NOMO-1 (cell line): ENCODE measurements at regions not wholly inside any gene's neighbourhood (a gene's known extent, or its start where the extent isn't known, plus 50 kb on each side); places are given as distances from the start of the nearest gene placed in this dataset.
"Not testable (repeated sequence)": the region's sequence is repeated elsewhere in the genome, so short reads cannot be mapped to it uniquely, and the experiment has no call there.

Experiments used
- DNase-seq, 2 experiments: peaks; one replicate each; lab custom pipeline; 2025; ENCODE audit not compliant: unreplicated experiment in 2 of 2; lab: John Stamatoyannopoulos, UW

GRCh38 chr5:172549696-172550095 lies 91.4 kb upstream of the NEURL1B start:
- DNase-seq, result no peak

DNA sequence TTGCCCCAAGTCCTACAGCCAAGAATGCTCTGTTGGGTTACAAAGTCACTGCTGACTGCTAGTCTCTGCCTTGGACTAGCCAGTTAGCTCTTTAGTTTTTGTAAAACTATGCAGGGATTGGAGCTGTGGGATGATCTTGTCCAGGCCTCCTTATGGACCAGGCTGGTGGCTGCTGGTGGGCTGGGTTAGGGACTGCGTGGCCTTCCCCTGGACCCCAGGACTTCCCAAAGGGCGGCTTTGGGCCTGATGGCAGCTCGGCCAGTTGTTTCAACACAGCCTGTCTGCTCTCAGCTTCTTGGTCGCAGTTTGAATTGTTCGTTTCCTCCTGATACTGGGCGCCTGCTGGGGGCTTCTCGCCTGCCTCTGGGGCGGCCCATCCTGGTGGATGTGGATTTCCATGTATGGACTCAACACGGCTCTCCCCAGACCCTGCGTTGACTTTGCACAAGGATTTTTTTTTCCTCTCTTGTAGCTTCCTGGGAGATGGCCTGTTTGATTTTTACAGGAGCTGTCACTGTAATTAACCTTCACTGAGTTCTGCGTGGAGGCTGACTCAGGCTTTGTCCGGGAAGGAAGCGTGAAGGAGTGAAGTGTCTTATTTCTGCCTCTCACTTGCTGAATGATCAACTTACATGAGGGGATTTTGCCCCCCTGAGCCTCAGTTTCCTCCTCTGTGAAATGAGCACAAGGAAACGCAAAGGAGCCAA lies 91.9 kb upstream of the NEURL1B start:
- no peak for DNase-seq

- DNase-seq, result no peak
Observed at GRCh38 chr5:172548311-172548731, 92.7 kb upstream of the NEURL1B start.

GRCh38 chr5:172546196-172546595 lies 91.9 kb upstream of the SH3PXD2B start:
- no peak for DNase-seq

GRCh38 chr5:172545291-172545801 lies 91.0 kb upstream of the SH3PXD2B start:
- no peak for DNase-seq

DNA sequence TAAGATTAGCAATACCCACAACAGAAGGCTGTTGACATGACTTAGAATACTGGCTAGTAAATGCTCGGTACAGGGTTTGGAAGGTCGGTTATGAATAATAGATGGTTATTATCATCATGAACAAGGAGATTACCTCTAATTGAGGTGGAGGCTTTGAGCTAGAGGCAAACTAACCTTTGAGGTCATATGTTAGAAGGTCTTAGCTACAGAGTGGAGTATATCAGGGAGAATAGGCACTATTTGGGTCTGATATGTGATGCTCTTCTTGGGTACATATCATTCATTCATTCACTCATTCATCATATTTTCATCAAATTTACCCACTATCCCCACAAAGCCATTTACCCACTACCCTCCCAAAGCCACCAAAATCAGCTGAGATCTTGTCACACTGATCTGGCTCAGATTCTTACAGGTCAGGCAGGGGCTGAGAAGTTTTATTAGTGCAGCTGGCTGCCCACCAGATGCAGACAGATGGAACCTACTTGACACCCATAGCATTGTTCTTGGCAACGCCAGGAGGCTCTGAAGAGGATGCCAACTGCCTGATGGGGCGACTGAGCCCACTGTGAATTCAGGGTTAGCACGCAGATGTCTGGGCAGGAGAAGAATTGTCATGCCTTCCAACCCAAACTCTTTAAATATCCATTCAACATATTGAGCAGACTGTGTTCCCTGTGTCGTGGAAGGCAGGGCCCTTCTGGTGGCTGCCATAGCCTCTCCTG lies 90.2 kb upstream of the SH3PXD2B start:
- no peak for DNase-seq

- DNase-seq, result no peak
Observed at GRCh38 chr5:172543484-172544298, 89.4 kb upstream of the SH3PXD2B start.

- DNase-seq, result no peak
Observed at GRCh38 chr5:172542651-172543131, 88.4 kb upstream of the SH3PXD2B start.

DNA sequence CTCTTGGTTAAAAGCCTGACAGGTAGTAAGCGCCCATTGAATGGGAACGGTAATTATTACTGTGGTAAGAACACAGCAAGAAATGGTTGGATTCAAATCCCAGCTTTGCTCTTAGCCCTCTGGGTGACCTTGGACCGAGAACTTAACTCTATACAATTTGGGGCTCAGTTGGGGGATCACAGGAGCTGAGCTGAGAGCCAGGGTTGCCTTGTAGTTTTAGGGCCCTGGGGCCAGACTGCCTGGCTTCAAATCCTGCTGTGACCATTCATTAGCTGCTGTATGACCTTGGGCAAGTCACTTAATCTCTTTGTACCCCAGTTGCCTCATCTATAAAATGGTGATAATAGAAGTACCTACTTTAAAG lies 87.4 kb upstream of the SH3PXD2B start:
- no peak for DNase-seq

DNA sequence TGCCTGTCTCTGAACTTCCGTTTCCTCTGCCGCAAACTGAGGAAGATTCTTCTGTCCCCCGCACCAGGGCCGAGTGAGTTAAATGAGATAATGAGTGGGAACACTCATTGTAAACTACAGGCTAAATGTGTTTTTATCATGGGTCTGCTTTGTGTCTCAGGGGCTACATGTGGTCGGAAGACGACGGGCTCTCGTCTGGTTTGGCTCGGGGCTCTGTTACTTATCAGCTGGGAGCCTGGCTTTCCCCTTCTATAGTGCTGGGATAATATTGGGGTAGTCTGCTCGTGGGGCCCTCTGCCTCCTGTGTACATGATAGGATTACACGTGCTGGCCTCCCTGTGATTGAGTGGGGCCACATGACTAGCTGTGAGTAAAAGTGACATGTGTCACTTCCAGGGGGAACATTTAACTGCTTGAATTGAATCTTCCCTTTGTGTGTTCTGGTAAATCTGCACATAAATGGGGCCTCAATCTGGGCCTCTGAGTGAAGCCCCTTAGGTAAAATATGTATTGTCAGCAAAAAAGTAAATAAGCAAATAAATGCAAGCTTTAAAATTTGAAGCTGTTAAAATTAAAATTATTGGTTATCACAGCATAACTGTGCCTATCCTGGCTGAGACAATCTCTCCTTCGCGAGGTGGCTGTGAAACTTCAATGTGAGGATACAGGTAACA lies 86.9 kb upstream of the SH3PXD2B start:
- DNase-seq, result no peak

DNA sequence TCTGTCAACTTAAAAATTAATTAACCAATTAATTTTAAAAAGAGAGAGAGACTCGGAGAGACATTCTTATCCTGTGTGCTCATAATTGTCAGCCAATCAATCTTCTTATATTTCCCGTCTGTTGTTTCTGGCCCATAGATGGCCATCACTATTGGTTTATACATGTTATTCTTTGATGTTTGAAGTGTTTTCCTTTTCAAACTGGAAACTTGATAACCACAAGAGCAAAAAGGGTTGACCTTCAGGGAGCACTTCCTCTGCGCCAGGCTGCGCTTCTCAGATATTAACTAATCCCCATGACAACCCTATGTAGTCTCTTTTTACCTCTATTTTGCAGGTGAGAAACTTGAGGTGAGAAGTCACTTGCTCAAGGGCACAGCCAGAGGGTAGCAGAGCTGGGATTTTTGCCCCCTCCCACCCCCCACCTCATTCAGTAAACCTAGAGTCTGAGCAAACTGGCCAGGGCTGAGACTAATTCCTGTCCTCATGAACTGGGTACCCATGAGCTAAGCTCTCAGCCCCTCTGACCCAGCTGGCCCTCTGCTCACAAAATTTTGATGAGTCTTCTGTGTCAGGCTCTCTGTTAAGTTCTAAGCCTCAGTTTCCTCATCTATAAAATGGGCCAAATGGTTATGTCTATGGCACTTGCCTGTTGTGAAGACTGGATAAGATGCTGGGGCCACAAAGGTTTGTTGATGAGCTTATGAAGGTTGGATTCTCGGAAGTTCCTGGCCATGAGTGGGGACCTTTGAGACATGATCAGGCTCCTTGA lies 86.0 kb upstream of the SH3PXD2B start:
- DNase-seq, result no peak

DNA sequence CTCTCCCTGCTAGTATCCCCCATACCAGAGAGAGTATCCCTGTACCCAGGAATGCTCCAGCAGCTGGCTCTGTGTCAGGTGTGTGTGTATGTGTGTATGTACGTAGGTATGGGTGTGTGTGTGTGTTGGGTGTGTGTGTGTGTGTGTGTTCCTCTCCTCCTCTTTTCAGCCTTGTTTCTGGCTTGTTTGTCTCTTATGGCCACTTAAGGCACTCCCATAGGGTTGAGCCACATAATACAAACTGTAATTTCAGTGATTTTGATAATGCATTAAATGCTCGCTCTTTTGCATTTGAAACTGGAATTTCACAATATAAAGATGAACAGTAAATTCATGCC lies 80.8 kb upstream of the SH3PXD2B start:
- DNase-seq, result no peak

- no peak for DNase-seq
Observed at GRCh38 chr5:172534229-172535107, 80.1 kb upstream of the SH3PXD2B start.

DNA sequence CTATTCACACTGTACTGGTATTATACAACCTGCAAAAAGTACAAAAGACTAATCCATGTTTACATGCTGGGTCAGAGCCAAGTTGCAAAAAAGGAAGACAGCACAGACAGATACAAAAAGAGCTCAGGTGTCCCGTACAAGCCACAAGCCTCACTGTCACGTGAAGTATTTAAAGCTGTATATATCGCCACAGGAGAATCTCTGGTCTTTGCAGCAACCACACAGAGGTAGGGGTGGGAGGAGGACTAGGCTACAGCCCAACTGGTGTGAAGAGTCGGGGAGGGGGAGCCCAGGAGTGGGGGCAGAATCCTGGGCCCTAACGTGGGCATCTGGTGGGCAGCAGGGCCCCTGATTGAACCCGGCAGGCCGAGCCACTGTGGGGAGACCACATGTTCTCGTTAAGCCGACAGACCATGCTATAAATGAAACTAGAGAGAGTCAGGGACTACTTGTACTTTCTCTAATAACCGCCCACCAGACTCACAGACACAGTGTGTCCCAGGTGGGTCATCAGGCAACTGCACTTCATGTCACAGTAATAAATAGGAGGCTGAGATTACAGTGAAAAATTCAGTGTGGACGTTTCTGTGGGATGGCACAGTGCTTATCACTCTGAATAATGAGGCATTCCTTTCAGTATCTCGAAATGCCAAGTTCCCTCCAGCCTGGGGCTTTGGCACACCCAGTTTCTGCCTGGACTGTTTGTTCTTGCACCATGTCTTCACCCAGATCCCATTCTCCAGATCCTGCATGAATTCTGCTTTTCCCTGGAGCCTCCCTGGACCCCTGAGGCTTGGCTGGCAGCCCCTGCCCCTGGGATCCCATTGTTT lies 79.3 kb upstream of the SH3PXD2B start:
- no peak for DNase-seq

GRCh38 chr5:172533058-172533398 lies 78.7 kb upstream of the SH3PXD2B start:
- DNase-seq, result no peak

DNA sequence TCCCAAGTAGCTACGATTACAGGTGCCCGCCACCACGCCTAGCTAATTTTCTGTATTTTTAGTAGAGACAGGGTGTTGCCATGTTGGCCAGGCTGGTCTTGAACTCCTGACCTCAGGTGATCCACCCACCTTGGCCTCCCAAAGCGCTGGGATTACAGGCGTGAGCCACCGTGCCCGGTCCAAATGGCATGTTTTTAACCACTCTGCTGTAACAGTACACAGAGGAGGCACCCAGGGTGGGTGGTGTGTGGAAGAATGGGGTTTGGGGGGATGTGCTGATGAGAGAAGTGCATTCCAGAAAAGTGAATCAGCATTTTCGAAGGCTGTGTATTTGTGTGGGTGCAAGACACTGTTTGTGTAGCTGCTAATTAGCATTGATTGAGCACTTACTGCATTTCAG lies 78.1 kb upstream of the SH3PXD2B start:
- DNase-seq, result not testable (repeated sequence)

DNA sequence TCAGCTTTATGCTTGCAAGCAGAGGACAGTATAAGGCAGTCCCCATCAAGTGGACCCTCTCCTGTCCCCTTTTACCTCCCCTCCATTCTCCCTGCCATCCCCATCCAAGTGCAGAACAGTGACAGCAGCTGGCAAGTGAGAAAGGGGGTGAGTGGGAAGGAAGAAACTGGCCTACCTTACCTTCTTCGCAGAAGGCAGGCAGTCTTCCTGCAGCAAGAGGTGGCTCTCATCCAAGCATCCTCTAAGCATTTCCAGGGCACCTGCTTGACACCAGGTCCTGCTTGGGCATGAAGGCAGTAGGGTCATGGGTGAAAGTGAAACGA lies 77.3 kb upstream of the SH3PXD2B start:
- no peak for DNase-seq

GRCh38 chr5:172530878-172531703 lies 76.8 kb upstream of the SH3PXD2B start:
- DNase-seq, result peak; percentile 13 to 62
